HG03457 (cell line): ENCODE measurements at regions not wholly inside any gene's neighbourhood (a gene's known extent, or its start where the extent isn't known, plus 50 kb on each side); places are given as distances from the start of the nearest gene placed in this dataset.

Experiments
- ATAC-seq: cut with Tn5 transposase; IDR thresholded peaks from one replicate; pipeline ENCODE4 v1.9.1; 2021; ENCODE audit warnings: moderate number of reproducible peaks; ENCODE audit not compliant: unreplicated experiment

GRCh38 chr2:16019617-16020351 lies 79.4 kb downstream of the MYCN start:
- no peak for ATAC-seq

- ATAC-seq: no peak
Observed at GRCh38 chr2:16019060-16019480, 78.7 kb downstream of the MYCN start.

- no peak for ATAC-seq
Observed at GRCh38 chr2:16018277-16019059, 78.1 kb downstream of the MYCN start.

- ATAC-seq: no peak
Observed at GRCh38 chr2:16016282-16016681, 75.9 kb downstream of the MYCN start.

- no peak for ATAC-seq
Observed at GRCh38 chr2:16015903-16016265, 75.5 kb downstream of the MYCN start.

- ATAC-seq: no peak
Observed at GRCh38 chr2:16015210-16015902, 75.0 kb downstream of the MYCN start.

GRCh38 chr2:16014802-16015201 lies 74.5 kb downstream of the MYCN start:
- ATAC-seq: no peak

GRCh38 chr2:16014041-16014787 lies 73.9 kb downstream of the MYCN start:
- ATAC-seq: no peak

GRCh38 chr2:16013359-16013911 lies 73.1 kb downstream of the MYCN start:
- ATAC-seq: no peak

- no peak for ATAC-seq
Observed at GRCh38 chr2:16012626-16013358, 72.4 kb downstream of the MYCN start.

GRCh38 chr2:16012029-16012596 lies 71.8 kb downstream of the MYCN start:
- no peak for ATAC-seq

GRCh38 chr2:16011621-16011960 lies 71.2 kb downstream of the MYCN start:
- no peak for ATAC-seq

- no peak for ATAC-seq
Observed at GRCh38 chr2:16010951-16011620, 70.7 kb downstream of the MYCN start.

GRCh38 chr2:16010011-16010410 lies 69.7 kb downstream of the MYCN start:
- ATAC-seq: no peak

- ATAC-seq: no peak
Observed at GRCh38 chr2:16009560-16009959, 69.2 kb downstream of the MYCN start.

- ATAC-seq: no peak
Observed at GRCh38 chr2:16008856-16009255, 68.5 kb downstream of the MYCN start.

GRCh38 chr2:16008331-16008850 lies 68.0 kb downstream of the MYCN start:
- ATAC-seq: no peak

- ATAC-seq: no peak
Observed at GRCh38 chr2:16007167-16007934, 67.0 kb downstream of the MYCN start.
